Caco-2 (cell line): ENCODE measurements at regions not wholly inside any gene's neighbourhood (a gene's known extent, or its start where the extent isn't known, plus 50 kb on each side); places are given as distances from the start of the nearest gene placed in this dataset.

Experiments
- BruUV-seq: library from RNA; stranded (reverse); fragments of 400-500 nt; replicated peaks from 2 replicates; lab custom pipeline; 2021; lab: Mats Ljungman, UMichigan
- CTCF ChIA-PET: fragments of 300-600 bp; sonication (Branson Sonifier 250); formaldehyde crosslinking; loops from one replicate; lab custom pipeline; 2022; ENCODE audit warnings: antibody characterized with exemption; lab: Charles Lee
- POLR2A ChIA-PET: fragments of 300-600 bp; sonication (Branson Sonifier 250); formaldehyde crosslinking; loops from one replicate; lab custom pipeline; 2022; ENCODE audit warnings: antibody characterized with exemption; lab: Charles Lee
- DNase-seq, 2 experiments: peaks; one replicate each; pipeline versions ENCODE4 v3.0.0 to v3.0.0-alpha.2; 2020 to 2022
- H3K27me3 ChIP-seq: replicated peaks from 2 replicates; pipeline ENCODE4 v1.6.0; 2011; ENCODE audit warnings: low read length; ENCODE audit not compliant: control insufficient read depth, insufficient read depth
- H3K36me3 ChIP-seq: 2 replicates; pipeline ENCODE4 v1.5.1; 2011; ENCODE audit warnings: low read length; ENCODE audit not compliant: control insufficient read depth, insufficient read depth
- H3K4me1 ChIP-seq: fragments of 250-450 bp; sonication (Bioruptor Pico); 2 replicates; pipeline ENCODE4 v1.5.1; 2020; ENCODE audit warnings: mild to moderate bottlenecking
- H3K4me3 ChIP-seq: 2 replicates; pipeline ENCODE4 v1.5.1; 2011; ENCODE audit warnings: low read depth, mild to moderate bottlenecking, control low read depth, low read length
- H3K9me3 ChIP-seq: fragments of 250-450 bp; sonication (Bioruptor Pico); 2 replicates; pipeline ENCODE4 v1.5.1; 2020; ENCODE audit warnings: mild to moderate bottlenecking, moderate library complexity
- H3K27ac Mint-ChIP-seq: one replicate; pipeline ENCODE4 v1.8.0; 2022; ENCODE audit warnings: mixed read lengths; ENCODE audit not compliant: unreplicated experiment
- H3K27me3 Mint-ChIP-seq: one replicate; pipeline ENCODE4 v1.8.0; 2022; ENCODE audit warnings: mixed read lengths; ENCODE audit not compliant: insufficient read depth, unreplicated experiment
- H3K36me3 Mint-ChIP-seq: one replicate; pipeline ENCODE4 v1.8.0; 2022; ENCODE audit warnings: mild to moderate bottlenecking, mixed read lengths; ENCODE audit not compliant: insufficient read depth, unreplicated experiment
- H3K4me1 Mint-ChIP-seq: one replicate; pipeline ENCODE4 v1.8.0; 2022; ENCODE audit warnings: low read depth, mixed read lengths; ENCODE audit not compliant: unreplicated experiment
- H3K4me3 Mint-ChIP-seq: one replicate; pipeline ENCODE4 v1.8.0; 2022; ENCODE audit warnings: mild to moderate bottlenecking, moderate library complexity, mixed read lengths; ENCODE audit not compliant: unreplicated experiment
- H3K9me3 Mint-ChIP-seq: one replicate; pipeline ENCODE4 v1.8.0; 2022; ENCODE audit warnings: mixed read lengths; ENCODE audit not compliant: unreplicated experiment
- CTCF ChIP-seq, 2 experiments: fragments of 200-600 bp in 1 of 2; IDR thresholded peaks; 1 replicate in 1 of 2; 2 replicates in 1 of 2; pipeline versions ENCODE4 v1.5.1 to v1.8.0; 2011 to 2022; ENCODE audit warnings: antibody characterized with exemption in 1 of 2, control low read depth in 1 of 2, inconsistent platforms in 1 of 2, low read depth in 1 of 2, low read length in 1 of 2, mild to moderate bottlenecking in 1 of 2, moderate library complexity in 1 of 2; ENCODE audit not compliant: insufficient read depth in 1 of 2, severe bottlenecking in 1 of 2, unreplicated experiment in 1 of 2
- intact Hi-C: fragments of 100-400 bp; cut with micrococcal nuclease; formaldehyde crosslinking; loops from one replicate; pipeline ENCODE4 v1.10.0; 2022; ENCODE audit not compliant: unreplicated experiment

GRCh38 chr12:66947119-66947518, 268.2 kb upstream of the GRIP1 start:
- Mint-ChIP-seq H3K4me3 (no peak overlapping the region), H3K4me1 (no peaks in the 10 kb centered on the region)
- intact Hi-C loops, result no loop called here

GRCh38 chr12:66952668-66953067, 273.8 kb upstream of the GRIP1 start:
- ChIA-PET CTCF (no interaction called here), POLR2A (no interaction called here)
- no peaks in the 10 kb centered on the region for H3K27me3 ChIP-seq

More at GRCh38 chr12:66947119-66947518, 268.2 kb upstream of the GRIP1 start:
- DNase-seq, result no peak
- Mint-ChIP-seq H3K9me3 (no peaks in the 10 kb centered on the region), H3K36me3 (no peaks in the 10 kb centered on the region), H3K27ac (no peak overlapping the region), H3K27me3 (peaks cover 17% of the 10 kb centered on the region)
- Histone ChIP-seq H3K9me3 (no peaks in the 10 kb centered on the region), H3K4me1 (no peaks in the 10 kb centered on the region), H3K4me3 (no peak overlapping the region), H3K36me3 (no peaks in the 10 kb centered on the region), H3K27me3 (no peaks in the 10 kb centered on the region)
- ChIA-PET POLR2A (no interaction called here), CTCF (no interaction called here)
- TF ChIP-seq CTCF (IDR thresholded peaks at IDR 0.05; ENCODE audit: insufficient read depth in 1 of 2, low read depth in 1 of 2, low read length in 1 of 2, severe bottlenecking in 1 of 2, unreplicated experiment in 1 of 2), result no peak
- no TSS peak for BruUV-seq

GRCh38 chr12:66956300-66956699, 277.4 kb upstream of the GRIP1 start:
- Mint-ChIP-seq H3K4me3 (no peak overlapping the region), H3K36me3 (no peaks in the 10 kb centered on the region), H3K4me1 (peaks cover 4% of the 10 kb centered on the region), H3K9me3 (no peaks in the 10 kb centered on the region), H3K27ac (no peak overlapping the region), H3K27me3 (peaks cover 13% of the 10 kb centered on the region)
- no TSS peak for BruUV-seq
- intact Hi-C loops, result no loop called here
- Histone ChIP-seq H3K27me3 (no peaks in the 10 kb centered on the region), H3K4me3 (no peak overlapping the region), H3K36me3 (no peaks in the 10 kb centered on the region), H3K9me3 (no peaks in the 10 kb centered on the region), H3K4me1 (no peaks in the 10 kb centered on the region)
- no peak for TF ChIP-seq CTCF (IDR thresholded peaks at IDR 0.05; ENCODE audit: insufficient read depth in 1 of 2, low read depth in 1 of 2, low read length in 1 of 2, severe bottlenecking in 1 of 2, unreplicated experiment in 1 of 2)
- ChIA-PET POLR2A (no interaction called here), CTCF (no interaction called here)
- no peak for DNase-seq

More at GRCh38 chr12:66952668-66953067, 273.8 kb upstream of the GRIP1 start:
- DNase-seq, result no peak
- no peaks in the 10 kb centered on the region for H3K9me3 Mint-ChIP-seq
- Histone ChIP-seq H3K9me3 (no peaks in the 10 kb centered on the region), H3K4me1 (no peaks in the 10 kb centered on the region), H3K36me3 (no peaks in the 10 kb centered on the region), H3K4me3 (no peak overlapping the region)
- intact Hi-C loops, result no loop called here
- H3K36me3 Mint-ChIP-seq, result no peaks in the 10 kb centered on the region
- TF ChIP-seq CTCF (IDR thresholded peaks at IDR 0.05; ENCODE audit: insufficient read depth in 1 of 2, low read depth in 1 of 2, low read length in 1 of 2, severe bottlenecking in 1 of 2, unreplicated experiment in 1 of 2), result no peak
- no peak overlapping the region for H3K27ac Mint-ChIP-seq
- peaks cover 16% of the 10 kb centered on the region for H3K27me3 Mint-ChIP-seq
- H3K4me1 Mint-ChIP-seq, result no peaks in the 10 kb centered on the region
- BruUV-seq, result no TSS peak
- H3K4me3 Mint-ChIP-seq, result no peak overlapping the region
